Fibroblast of skin of right biceps (primary cell): ENCODE measurements at regions not wholly inside any gene's neighbourhood (a gene's known extent, or its start where the extent isn't known, plus 50 kb on each side); places are given as distances from the start of the nearest gene placed in this dataset.
"Not testable (repeated sequence)": the region's sequence is repeated elsewhere in the genome, so short reads cannot be mapped to it uniquely, and the experiment has no call there.

Experiments
- DNase-seq: peaks from one replicate; pipeline ENCODE4 v3.0.0-alpha.2; 2013

- no peak for DNase-seq
Measured at GRCh38 chr13:79973533-79973963, 367.4 kb downstream of the SPRY2 start.

GRCh38 chr13:79972066-79972569 lies 368.8 kb downstream of the SPRY2 start:
- no peak for DNase-seq

GRCh38 chr13:79966493-79966895 lies 374.4 kb downstream of the SPRY2 start:
- no peak for DNase-seq

- DNase-seq = no peak
Measured at GRCh38 chr13:79966059-79966458, 374.9 kb downstream of the SPRY2 start.

GRCh38 chr13:79946556-79946955 lies 394.4 kb downstream of the SPRY2 start:
- DNase-seq = no peak

- no peak for DNase-seq
Measured at GRCh38 chr13:79943346-79944023, 397.4 kb downstream of the SPRY2 start.

GRCh38 chr13:79941752-79942151 lies 399.2 kb downstream of the SPRY2 start:
- DNase-seq = no peak

- DNase-seq = no peak
Measured at GRCh38 chr13:79939689-79940088, 401.2 kb downstream of the SPRY2 start.

GRCh38 chr13:79937771-79938216 lies 403.1 kb downstream of the SPRY2 start:
- DNase-seq = no peak

GRCh38 chr13:79937311-79937710 lies 403.6 kb downstream of the SPRY2 start:
- no peak for DNase-seq

- DNase-seq = peak; percentile 100
Measured at GRCh38 chr13:79936368-79937136, 404.4 kb downstream of the SPRY2 start.

GRCh38 chr13:79935121-79935520 lies 405.8 kb downstream of the SPRY2 start:
- peak; percentile 22 for DNase-seq

- no peak for DNase-seq
Measured at GRCh38 chr13:79933389-79933788, 407.5 kb downstream of the SPRY2 start.

GRCh38 chr13:79932556-79932955 lies 408.4 kb downstream of the SPRY2 start:
- no peak for DNase-seq

- DNase-seq = not testable (repeated sequence)
Measured at GRCh38 chr13:79923973-79924556, 416.9 kb downstream of the SPRY2 start.

GRCh38 chr13:79919091-79919490 lies 421.8 kb downstream of the SPRY2 start:
- no peak for DNase-seq

- DNase-seq = no peak
Measured at GRCh38 chr13:79918620-79919019, 422.3 kb downstream of the SPRY2 start.

- no peak for DNase-seq
Measured at GRCh38 chr13:79917628-79918027, 423.3 kb downstream of the SPRY2 start.

- peak; percentile 33 for DNase-seq
Measured at GRCh38 chr13:79915114-79915811, 425.7 kb downstream of the SPRY2 start.

- no peak for DNase-seq
Measured at GRCh38 chr13:79913141-79913827, 427.6 kb downstream of the SPRY2 start.

GRCh38 chr13:79912403-79912802 lies 428.5 kb downstream of the SPRY2 start:
- no peak for DNase-seq

GRCh38 chr13:79910875-79911540 lies 429.9 kb downstream of the SPRY2 start:
- DNase-seq = no peak
